Stimulated activated CD4-positive, alpha-beta T cell treated with anti-CD3 and anti-CD28 coated beads, Interleukin-1b, Interleukin-23, amount 100 ng/mL, for 48 hours (primary cell): ENCODE measurements at regions not wholly inside any gene's neighbourhood (a gene's known extent, or its start where the extent isn't known, plus 50 kb on each side); places are given as distances from the start of the nearest gene placed in this dataset.
"Not testable (repeated sequence)": the region's sequence is repeated elsewhere in the genome, so short reads cannot be mapped to it uniquely, and the experiment has no call there.

Experiments used
- DNase-seq: peaks from one replicate; pipeline ENCODE4 v3.0.0-alpha.2; 2020

- DNase-seq, result no peak
Measured at GRCh38 chr6:37580176-37580955, 80.7 kb upstream of the CCDC167 start.

GRCh38 chr6:37579444-37580067, 79.9 kb upstream of the CCDC167 start:
- DNase-seq, result no peak

DNA sequence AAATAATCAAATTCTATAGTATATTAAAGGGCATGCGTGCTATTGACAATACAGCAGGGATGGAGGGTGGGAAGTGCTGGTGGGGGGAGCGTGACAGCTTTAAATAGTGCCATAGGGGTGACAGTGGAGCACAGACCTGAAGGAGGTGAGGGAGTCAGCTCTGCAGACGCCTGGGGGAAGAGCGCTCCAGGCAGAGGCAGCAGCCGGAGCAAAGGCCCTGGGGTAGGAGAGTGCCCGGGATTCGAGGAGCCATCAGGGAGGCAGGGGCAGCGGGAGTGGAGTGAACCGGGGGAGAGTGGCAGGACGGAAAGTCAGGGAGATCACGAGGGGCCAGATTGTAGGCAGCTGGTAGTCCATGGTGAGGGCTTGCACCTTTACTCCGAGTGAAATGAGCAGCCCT, 78.4 kb upstream of the CCDC167 start:
- DNase-seq, result no peak

- no peak for DNase-seq
Measured at GRCh38 chr6:37576336-37576737, 76.6 kb upstream of the CCDC167 start.

DNA sequence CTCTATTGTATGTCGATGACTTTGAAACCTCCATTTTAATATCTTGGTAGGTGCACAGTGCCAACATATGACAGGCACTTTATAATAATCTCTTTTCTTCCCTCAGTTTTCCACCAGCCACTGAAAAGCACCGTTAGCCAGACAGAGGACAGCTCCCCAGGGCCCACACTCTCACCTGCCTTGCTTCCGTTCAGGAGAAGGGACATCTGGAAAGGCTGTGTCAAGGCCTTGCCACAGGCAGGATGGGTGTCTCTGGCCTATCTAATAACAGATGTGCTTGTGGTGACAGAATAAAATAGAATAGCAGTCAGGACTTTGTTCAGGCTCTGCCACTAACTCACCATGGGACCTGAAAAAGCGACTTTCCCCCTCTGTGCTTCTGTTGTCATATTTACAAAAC, 75.5 kb upstream of the CCDC167 start:
- no peak for DNase-seq

DNA sequence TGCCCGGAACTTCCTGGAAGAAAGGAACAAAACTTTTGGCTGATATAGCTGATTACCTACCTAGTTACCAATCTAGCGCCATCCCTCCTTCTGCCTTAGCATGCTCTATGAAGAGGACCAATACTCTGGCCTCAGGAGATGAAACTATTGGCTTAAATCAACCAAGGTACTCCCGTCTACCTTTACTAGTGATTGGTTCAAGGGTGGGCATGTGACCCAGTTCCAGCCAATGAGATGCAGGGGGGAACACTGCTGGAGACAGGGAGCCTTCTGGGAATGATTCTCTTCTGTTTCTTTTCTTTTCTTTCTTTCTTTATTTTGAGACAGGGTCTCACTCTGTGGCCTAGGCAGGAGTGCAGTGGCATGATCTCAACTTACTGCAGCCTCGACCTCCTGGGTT, 72.6 kb upstream of the CCDC167 start:
- no peak for DNase-seq

DNA sequence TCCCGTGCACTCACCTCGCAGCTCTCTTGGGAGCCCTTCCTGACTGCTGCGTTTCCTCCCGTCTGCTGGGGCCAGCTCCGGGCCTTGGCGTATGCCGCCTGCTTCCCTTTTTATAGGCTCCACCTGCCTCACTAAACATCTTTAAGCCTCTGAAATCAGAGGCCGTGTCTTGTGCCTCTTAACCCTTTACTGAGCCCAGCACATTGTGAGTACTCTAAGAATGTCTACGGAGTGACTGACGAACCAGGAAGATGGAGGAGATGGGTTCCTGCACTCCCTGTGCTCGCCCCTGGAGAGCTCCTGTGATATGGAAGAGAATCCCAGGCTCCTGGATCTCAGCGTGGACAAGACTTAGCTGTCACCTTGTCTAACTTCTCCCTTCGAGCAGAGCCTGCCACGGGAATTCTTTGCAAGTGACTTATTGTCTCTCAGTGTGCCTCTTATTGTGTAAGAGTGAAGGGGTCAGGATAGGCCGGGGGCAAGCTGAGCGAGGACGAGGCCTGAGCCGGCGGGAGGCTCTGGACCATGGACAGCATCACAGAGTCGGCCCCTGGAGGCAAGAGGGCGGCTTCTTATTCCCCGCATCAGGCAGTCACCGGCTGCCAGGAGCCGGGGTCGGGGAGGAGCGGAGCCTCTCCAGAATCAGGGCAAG, 70.9 kb upstream of the CCDC167 start:
- no peak for DNase-seq

GRCh38 chr6:37569743-37570481, 70.2 kb upstream of the CCDC167 start:
- DNase-seq, result no peak

DNA sequence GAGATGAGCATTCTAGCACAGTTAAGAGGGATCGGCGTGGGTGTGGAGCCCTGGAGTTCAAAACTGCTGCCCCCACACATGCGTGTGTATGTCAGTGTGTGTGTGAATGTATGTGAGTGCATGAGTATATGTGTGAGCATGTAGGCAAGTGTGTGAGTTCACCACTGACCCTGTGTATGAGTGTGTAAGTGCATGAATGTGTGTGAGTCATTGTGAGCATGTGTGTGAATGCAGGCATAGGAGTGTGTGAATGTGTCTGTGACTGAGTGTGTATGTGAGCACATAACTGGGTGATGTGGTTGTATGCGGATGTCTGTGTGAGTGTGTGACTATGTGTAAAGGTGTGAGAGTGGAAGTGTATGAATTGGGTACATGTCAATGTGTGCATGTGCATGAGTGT, 69.6 kb upstream of the CCDC167 start:
- DNase-seq, result no peak

DNA sequence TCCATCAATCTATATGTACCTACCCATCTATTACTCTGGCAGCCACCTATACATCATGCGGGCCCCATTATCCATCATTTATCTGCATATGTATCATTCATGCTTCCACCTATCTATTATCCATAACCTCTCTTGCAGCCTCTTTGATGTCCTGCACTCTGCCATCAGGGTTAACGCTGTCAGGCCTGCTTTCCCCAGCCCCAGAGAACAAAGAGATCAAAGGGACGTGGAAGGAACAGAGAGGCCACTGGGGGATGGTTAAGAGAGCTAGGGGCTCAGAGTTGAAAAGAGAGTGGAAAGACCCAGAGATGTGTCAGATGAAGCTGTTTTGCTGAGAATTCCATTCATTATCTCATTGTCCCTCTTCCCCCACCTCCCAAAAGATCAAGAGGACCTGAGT, 67.3 kb upstream of the CCDC167 start:
- no peak for DNase-seq

DNA sequence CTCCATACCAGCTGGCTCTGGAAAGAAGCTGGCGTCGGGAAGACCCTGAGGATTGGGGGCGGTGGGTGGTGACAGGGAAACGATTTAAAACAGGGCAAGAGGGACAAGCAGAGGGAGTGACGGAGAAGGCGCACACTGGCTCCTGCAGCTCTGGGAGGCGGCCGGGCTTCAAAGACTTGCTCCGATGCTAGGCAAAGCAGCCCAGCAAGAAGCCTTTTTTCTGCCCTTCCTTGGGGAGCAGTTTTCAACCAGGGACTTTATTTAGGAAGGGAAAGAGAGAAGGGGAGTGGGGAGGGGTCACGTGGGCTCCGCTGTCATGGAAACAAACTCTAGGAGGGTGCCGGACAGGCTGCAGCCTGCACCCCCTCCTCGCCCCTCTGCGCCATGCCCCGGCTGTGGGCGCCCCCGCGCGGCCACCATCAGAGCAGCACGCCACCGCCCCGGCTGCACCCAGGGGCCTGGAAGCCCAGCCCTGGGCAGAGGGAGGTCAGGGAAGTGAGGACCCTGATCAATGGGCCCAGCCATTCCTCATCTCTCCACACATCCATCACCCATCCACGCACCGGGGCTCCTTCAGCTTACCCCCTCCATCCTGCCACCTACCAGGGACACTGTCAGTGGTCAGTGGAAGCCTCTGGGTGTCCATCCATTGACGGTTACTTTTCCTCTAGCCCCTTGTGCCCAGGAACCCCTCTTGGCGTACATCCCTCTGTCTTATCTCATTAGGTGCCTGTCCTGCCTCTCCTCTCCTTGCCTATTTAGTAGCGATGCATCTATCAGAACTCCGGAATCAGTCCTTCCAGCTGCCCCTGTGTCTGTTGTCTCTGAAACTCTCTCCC, 66.6 kb upstream of the CCDC167 start:
- peak; percentile 65 for DNase-seq

- no peak for DNase-seq
Measured at GRCh38 chr6:37565267-37566110, 65.8 kb upstream of the CCDC167 start.

GRCh38 chr6:37562926-37563288, 63.2 kb upstream of the CCDC167 start:
- not testable (repeated sequence) for DNase-seq

DNA sequence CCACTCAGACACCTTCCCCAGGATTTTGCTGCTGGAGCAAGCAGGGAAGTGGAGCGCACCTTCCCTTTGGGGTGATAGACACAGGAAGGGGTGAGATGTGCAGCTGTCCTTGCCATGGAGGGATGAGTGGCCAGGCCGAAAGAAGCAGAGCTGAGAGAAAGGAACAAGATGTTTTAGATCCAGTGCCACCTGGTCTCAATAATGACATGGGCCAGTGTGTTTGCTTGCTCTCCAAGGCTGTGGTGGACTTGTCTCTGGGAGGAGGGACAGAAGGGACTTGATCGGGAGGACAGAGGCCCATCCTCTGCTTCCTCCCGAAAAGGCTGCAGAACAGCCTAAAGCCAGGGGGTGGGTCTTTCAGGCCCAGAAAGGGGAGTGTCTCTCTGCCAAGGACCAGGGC, 61.7 kb upstream of the CCDC167 start:
- no peak for DNase-seq

DNA sequence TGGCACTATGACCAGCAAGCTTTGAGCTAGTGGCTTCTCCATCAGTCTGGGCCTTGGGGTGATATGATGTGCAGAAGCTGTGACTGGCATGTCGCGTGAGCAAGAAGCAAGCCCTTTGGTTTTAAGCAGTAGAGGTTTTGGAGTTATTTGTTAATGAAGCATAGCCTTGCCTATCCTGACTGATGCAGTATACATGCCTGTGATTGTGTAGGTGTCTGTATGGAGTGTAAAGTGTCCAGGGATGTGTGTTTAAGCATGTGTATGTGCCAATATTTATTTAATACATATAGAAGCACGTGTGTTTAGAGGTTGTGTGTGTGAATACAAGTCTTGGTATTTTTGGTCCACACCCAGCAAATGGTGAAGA, 61.0 kb upstream of the CCDC167 start:
- no peak for DNase-seq

- DNase-seq, result no peak
Measured at GRCh38 chr6:37559501-37559900, 59.8 kb upstream of the CCDC167 start.

DNA sequence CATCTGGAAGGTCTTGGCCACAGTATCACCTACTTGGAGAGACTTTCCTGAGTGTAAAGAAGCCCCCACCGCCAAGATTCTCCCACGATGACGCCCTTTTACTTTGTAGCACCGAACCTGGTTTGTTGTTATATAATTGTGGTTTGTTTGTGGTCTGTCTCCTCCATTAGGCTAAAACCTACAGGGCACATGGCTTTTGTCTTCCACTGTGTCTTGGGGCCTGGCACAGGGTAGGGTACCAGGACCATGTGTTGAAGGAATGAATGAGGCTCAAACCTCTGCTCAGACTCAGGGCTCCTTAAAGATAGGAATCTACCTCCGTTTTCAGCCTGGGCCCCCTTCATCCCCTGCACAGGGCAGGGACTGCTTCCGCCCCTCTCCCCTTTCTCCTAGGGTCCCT, 59.4 kb upstream of the CCDC167 start:
- no peak for DNase-seq

- DNase-seq, result no peak
Measured at GRCh38 chr6:37558646-37559045, 59.0 kb upstream of the CCDC167 start.

DNA sequence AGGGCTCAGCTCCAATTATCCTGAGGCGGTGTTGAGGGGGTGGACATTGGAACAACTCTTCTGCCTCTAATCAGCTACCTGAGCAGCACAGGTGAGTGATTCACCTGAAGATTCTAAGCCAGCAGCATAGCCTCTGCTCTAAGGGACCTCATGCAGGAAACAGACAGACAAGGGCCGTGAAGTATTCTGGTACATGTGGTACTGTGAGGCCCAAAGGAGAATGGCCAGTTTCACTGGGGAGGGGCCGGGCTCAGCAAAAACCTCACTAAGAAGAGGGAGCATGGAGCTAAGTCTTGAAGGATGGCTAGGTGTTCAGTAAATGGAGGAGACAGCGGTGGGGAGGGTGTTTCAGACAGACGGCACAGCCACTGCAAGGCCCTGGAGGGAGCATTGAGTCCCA, 58.5 kb upstream of the CCDC167 start:
- no peak for DNase-seq

GRCh38 chr6:37557645-37558114, 58.0 kb upstream of the CCDC167 start:
- DNase-seq, result no peak

- no peak for DNase-seq
Measured at GRCh38 chr6:37556881-37557644, 57.4 kb upstream of the CCDC167 start.
